ENCODE measurements at regions not wholly inside any gene's neighbourhood (a gene's known extent, or its start where the extent isn't known, plus 50 kb on each side); places are given as distances from the start of the nearest gene placed in this dataset.

DNA sequence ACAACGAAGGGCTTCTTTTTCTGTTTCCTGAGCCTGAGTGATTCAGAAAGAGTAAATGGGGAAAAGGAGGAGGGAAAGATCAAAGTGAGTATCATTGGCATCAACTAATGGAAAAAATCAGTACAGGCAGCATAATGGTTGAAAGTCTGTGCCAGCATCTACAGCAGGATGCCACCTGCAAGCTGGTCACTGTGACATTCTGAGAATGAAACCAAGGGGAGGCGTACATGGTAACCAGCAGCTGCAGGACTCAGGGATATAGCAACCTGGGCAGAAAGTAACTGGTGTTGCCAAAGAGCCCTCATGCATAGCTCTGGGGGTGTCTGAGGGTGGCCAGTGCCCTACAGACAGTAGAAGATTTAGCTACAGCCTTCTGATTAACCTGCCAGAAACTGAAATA, 305.9 kb downstream of the BRINP2 start:
- DNase-seq (ENCODE audit: low read depth), result no peak
- TF ChIP-seq CTCF (IDR thresholded peaks at IDR 0.05; ENCODE audit: insufficient read depth, low read length), result no peak
- no peak overlapping the region for H3K4me3 ChIP-seq (ENCODE audit: low read depth, low read length)

GRCh38 chr1:177472567-177472966, 301.8 kb downstream of the BRINP2 start:
- DNase-seq (ENCODE audit: low read depth), result no peak
- no peak overlapping the region for H3K4me3 ChIP-seq (ENCODE audit: low read depth, low read length)
- TF ChIP-seq CTCF (IDR thresholded peaks at IDR 0.05; ENCODE audit: insufficient read depth, low read length), result no peak

GRCh38 chr1:177471244-177471643, 300.5 kb downstream of the BRINP2 start:
- no peak for TF ChIP-seq CTCF (IDR thresholded peaks at IDR 0.05; ENCODE audit: insufficient read depth, low read length)
- no peak overlapping the region for H3K4me3 ChIP-seq (ENCODE audit: low read depth, low read length)
- DNase-seq (ENCODE audit: low read depth), result peak; percentile 25

DNA sequence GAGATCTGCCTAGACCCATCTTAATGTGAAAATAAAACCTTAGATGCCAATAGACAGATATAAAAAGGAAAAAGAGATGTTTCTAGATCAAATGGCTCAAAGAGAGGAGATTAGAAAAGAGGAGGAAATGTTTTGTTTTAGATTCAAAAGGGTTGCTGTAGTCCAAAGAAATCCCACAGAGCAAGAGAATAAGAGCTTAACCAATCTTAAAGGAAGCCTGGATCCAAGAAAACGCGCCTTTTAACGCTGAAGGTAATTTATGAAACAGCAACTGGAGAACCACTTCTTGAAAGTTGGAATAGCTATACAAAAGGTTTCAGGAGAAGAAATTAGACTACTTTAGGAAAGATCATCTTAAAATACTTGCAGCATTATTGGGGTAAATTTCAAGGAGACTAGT, 298.8 kb downstream of the BRINP2 start:
- no peak for DNase-seq (ENCODE audit: low read depth)
- H3K4me3 ChIP-seq (ENCODE audit: low read depth, low read length), result no peak overlapping the region
- TF ChIP-seq CTCF (IDR thresholded peaks at IDR 0.05; ENCODE audit: insufficient read depth, low read length), result no peak

DNA sequence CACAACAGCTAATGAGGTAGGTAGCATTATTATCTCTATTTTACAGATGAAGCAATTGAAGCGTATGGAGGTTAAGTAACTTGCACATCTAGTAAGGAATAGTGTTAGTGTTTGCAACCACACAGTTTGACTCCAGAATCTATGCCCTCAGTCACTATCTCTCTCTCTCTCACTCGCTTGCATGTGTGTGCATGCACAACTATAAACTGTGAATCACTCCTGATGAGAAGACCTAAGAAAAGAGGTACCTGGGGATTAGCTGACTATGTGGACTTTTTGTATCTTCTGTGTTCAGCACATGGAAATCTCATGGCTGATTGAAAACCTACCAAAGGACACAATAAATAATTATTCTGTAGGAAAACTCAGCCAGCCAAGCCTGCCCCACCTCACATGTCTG, 295.5 kb downstream of the BRINP2 start:
- H3K4me3 ChIP-seq (ENCODE audit: low read depth, low read length), result no peak overlapping the region
- DNase-seq (ENCODE audit: low read depth), result no peak
- no peak for TF ChIP-seq CTCF (IDR thresholded peaks at IDR 0.05; ENCODE audit: insufficient read depth, low read length)

DNA sequence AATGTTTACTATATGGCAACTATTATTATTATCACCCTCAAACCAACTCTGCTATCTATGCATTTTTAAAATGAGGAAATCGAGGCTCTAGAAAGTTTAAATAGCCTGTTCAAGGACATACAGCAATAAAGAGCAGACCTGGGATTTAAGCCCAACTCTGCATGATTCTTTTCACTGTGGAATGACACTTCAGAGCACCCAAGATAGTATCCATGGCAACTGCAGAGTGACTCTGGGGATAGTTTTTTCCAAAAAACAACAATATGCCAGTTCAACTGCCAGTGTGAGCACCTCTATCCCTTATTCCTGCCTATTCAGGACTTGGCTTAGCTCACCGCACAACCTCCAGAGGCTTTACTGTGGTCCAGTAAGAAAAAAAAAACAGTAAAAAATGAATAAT, 293.9 kb downstream of the BRINP2 start:
- no peak for TF ChIP-seq CTCF (IDR thresholded peaks at IDR 0.05; ENCODE audit: insufficient read depth, low read length)
- H3K4me3 ChIP-seq (ENCODE audit: low read depth, low read length), result no peak overlapping the region
- DNase-seq (ENCODE audit: low read depth), result no peak

GRCh38 chr1:177451191-177451590, 280.4 kb downstream of the BRINP2 start:
- TF ChIP-seq CTCF (IDR thresholded peaks at IDR 0.05; ENCODE audit: insufficient read depth, low read length), result no peak

More at GRCh38 chr1:177451191-177451590, 280.4 kb downstream of the BRINP2 start:
- no peak for DNase-seq (ENCODE audit: low read depth)
- H3K4me3 ChIP-seq (ENCODE audit: low read depth, low read length), result no peak overlapping the region

All from fibroblast of the aortic adventitia (primary cell).